Activated T-helper 2 cell treated with anti-CD3 and anti-CD28 coated beads, Interferon-gamma antibody, Interleukin-2, Interleukin-4, amounts not matched to agents 10 μg/mL and 5 μg/mL and 100 μg/mL, durations not matched to agents 14 hours and 24 hours and 36 hours (primary cell): ENCODE measurements at regions not wholly inside any gene's neighbourhood (a gene's known extent, or its start where the extent isn't known, plus 50 kb on each side); places are given as distances from the start of the nearest gene placed in this dataset.

ENCODE experiments used
- DNase-seq: peaks from one replicate; pipeline ENCODE4 v3.0.0; 2021; ENCODE audit warnings: low spot score
- H3K27ac Mint-ChIP-seq: one replicate; pipeline ENCODE4 v1.8.0; 2021; ENCODE audit warnings: mixed read lengths
- H3K27me3 Mint-ChIP-seq: one replicate; pipeline ENCODE4 v1.8.0; 2021; ENCODE audit warnings: low read depth, mixed read lengths
- H3K36me3 Mint-ChIP-seq: one replicate; pipeline ENCODE4 v1.8.0; 2021; ENCODE audit warnings: low read depth, mixed read lengths
- H3K4me1 Mint-ChIP-seq: one replicate; pipeline ENCODE4 v1.8.0; 2021; ENCODE audit warnings: low read depth, mixed read lengths
- H3K4me3 Mint-ChIP-seq: one replicate; pipeline ENCODE4 v1.8.0; 2021; ENCODE audit warnings: low read depth, mild to moderate bottlenecking, moderate library complexity, mixed read lengths
- H3K9me3 Mint-ChIP-seq: one replicate; pipeline ENCODE4 v1.8.0; 2021; ENCODE audit warnings: mixed read lengths
- intact Hi-C: fragments of 100-400 bp; cut with micrococcal nuclease; formaldehyde crosslinking; loops from one replicate; pipeline ENCODE4 v1.15.1; 2023

DNA sequence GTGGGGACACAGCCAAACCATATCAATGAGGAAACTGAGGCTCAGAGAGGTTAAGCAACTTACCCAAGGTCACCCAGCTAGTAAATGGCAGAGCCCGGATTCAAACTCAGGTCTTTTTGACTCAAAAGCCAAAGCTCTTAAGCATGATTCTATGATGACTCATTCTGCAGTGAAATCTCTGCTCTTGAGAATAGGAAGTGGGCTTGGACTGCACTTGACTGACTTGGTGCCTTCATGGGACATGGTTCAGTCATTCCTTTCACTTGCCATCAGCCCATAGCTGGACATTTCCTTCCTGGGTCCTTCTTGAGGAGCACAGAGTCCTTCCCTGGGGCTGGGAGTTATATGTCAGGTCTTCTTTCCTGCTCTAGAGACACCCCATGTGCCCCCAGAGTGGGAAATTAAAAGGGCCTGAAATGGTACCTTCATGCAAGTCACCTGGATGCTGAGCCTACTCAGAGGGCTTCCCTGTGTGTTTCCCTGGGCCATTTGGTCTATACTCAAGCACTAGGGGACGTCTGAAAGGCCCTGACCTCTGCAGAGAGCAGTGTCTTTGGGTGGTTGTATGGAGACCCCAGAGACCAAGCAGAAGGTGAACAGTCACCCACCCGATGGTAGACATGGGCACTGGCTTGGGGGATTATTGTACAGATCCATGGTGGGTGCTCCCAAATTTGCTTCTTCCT lies 62.4 kb upstream of the SDK1 start:
- intact Hi-C loops: no loop called here
- no peaks in the 10 kb centered on the region for H3K4me1 Mint-ChIP-seq
- no peak for DNase-seq
- no peak overlapping the region for H3K4me3 Mint-ChIP-seq
- no peaks in the 10 kb centered on the region for H3K36me3 Mint-ChIP-seq
- peaks cover 11% of the 10 kb centered on the region for H3K9me3 Mint-ChIP-seq
- H3K27me3 Mint-ChIP-seq: no peaks in the 10 kb centered on the region
- no peak overlapping the region for H3K27ac Mint-ChIP-seq

DNA sequence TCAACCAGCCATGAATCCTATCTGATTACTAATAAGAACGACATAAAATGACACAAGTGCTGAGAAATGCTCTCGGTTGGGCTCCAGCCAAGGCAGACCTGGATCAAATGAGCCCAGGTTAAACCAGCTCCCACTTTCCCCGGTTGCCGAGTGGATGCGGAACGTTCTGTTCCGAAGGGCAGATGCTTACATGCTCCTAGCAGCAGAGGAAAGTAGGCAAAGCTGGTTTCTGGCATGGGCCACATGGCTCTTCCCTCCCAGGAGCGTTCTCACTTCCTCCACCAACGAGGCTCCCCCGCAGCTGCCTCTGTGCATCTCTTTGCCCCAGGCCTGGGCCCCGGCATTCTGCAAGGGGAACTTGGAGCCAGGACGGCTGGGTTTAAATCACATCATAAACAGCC lies 61.8 kb upstream of the SDK1 start:
- DNase-seq: no peak
- no peaks in the 10 kb centered on the region for H3K4me1 Mint-ChIP-seq
- H3K36me3 Mint-ChIP-seq: no peaks in the 10 kb centered on the region
- intact Hi-C loops: no loop called here
- H3K27me3 Mint-ChIP-seq: no peaks in the 10 kb centered on the region
- no peak overlapping the region for H3K4me3 Mint-ChIP-seq
- peaks cover 11% of the 10 kb centered on the region for H3K9me3 Mint-ChIP-seq
- no peak overlapping the region for H3K27ac Mint-ChIP-seq

DNA sequence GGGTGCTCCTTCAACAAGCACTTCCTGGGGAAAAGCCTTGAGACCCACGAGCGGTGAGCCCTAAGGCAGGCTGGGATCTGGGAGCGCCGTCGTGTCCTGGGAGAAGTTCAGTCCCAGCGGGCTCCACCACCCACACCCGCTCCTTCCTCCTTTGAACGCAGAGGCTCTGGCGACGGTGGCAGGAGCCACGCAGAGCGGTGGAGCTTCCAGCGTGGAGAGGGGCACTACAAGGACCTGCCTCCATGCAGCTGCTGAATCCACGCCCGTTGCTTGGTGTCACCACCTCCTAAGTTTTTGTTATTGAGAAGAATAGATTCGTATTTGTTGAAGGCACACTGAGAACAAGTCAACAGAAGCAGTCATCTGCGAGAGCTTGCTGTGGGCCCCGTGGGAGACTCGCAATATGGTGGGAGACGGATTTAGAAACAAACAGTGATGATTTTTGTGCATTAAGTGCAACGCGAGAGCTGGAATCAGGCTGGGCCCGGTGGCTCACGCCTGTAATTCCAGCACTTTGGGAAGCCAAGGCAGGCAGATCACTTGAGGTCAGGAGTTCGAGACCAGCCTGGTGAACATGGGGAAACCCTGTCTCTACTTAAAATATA lies 60.1 kb upstream of the SDK1 start:
- H3K36me3 Mint-ChIP-seq: no peaks in the 10 kb centered on the region
- H3K4me3 Mint-ChIP-seq: no peak overlapping the region
- H3K27me3 Mint-ChIP-seq: no peaks in the 10 kb centered on the region
- intact Hi-C loops: no loop called here
- H3K9me3 Mint-ChIP-seq: peaks cover 4% of the 10 kb centered on the region
- no peak for DNase-seq
- H3K4me1 Mint-ChIP-seq: no peaks in the 10 kb centered on the region
- no peak overlapping the region for H3K27ac Mint-ChIP-seq

DNA sequence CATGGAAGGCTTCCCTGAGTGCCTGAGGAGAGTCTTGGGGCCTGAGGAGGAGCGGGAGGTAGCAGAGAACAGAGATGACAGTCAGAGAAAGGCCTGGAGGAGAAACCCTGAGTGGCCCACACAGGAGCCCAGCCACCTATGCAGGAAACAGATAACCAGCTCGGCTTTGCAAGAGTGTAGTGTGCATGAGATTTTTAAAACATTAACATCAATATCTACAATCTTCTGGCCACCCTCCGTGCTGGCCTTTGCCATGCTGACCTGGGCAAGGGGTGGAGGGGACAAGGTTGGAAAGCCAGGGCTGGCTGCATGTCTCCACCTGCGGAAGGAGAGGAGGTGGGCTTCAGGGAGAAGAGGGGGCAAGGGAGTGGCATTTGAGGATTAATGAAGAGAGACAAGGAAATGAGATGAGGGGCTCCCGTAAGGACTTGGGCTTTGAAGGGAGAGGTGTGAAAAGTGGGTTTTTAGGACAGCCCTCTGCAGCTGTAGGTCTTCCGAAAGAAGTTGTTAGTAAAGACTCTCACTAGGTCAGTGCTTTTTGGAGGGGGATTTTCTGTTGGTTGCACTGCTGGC lies 59.3 kb upstream of the SDK1 start:
- no peak for DNase-seq
- Mint-ChIP-seq H3K4me3 (no peak overlapping the region), H3K36me3 (no peaks in the 10 kb centered on the region), H3K27me3 (no peaks in the 10 kb centered on the region), H3K4me1 (no peaks in the 10 kb centered on the region), H3K27ac (no peak overlapping the region), H3K9me3 (peaks cover 11% of the 10 kb centered on the region)
- intact Hi-C loops: no loop called here

DNA sequence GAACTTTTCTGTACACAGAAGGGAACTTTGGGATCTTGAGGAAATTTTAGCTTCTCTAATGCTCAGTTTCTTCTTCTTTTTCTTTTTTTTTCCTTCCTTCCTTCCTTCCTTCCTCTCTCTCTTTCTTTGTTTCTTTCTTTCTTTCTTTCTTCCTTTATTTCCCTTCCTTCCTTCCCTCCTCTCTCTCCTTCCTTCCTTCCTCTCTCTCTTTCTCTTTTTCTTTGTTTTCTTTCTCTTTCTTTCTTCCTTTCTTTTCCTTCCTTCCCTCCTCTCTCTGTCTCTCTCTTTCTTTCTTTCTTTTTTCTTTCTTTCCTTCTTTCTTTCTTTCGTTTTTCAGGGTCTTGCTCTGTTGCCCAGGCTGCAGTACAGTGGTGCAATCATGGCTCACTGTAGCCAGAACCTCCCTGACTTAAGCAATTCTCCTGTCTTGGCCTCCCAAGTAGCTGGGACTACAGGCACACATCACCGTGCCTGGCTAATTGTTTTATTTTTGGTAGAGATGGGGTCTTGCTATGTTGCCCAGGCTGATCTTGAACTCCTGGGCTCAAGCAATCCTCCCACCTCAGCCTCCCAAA lies 58.6 kb upstream of the SDK1 start:
- Mint-ChIP-seq H3K9me3 (peaks cover 15% of the 10 kb centered on the region), H3K27ac (no peak overlapping the region), H3K4me1 (no peaks in the 10 kb centered on the region), H3K27me3 (no peaks in the 10 kb centered on the region), H3K4me3 (no peak overlapping the region), H3K36me3 (no peaks in the 10 kb centered on the region)
- no peak for DNase-seq
- intact Hi-C loops: no loop called here

DNA sequence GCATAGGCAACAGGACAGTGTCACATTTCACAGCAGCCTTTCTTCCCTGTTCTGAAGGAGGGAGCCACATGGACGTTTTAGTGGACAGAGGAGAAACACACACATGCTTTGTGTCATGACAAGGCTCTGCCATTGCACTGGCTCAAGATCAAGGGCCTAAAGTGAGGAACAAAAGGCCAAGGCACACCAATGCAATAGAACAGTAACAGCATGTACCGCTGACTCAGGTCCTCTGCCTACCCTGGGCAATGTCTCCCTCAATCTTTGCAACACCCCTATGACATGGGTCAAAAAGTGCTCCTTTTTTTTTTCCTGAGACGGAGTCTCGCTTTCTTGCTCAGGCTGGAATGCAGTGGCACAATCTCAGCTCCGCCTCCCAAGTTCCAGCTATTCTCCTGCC lies 57.8 kb upstream of the SDK1 start:
- Mint-ChIP-seq H3K27ac (no peak overlapping the region), H3K9me3 (peaks cover 15% of the 10 kb centered on the region), H3K4me1 (no peaks in the 10 kb centered on the region), H3K36me3 (no peaks in the 10 kb centered on the region), H3K27me3 (no peaks in the 10 kb centered on the region), H3K4me3 (no peak overlapping the region)
- DNase-seq: no peak
- intact Hi-C loops: no loop called here

DNA sequence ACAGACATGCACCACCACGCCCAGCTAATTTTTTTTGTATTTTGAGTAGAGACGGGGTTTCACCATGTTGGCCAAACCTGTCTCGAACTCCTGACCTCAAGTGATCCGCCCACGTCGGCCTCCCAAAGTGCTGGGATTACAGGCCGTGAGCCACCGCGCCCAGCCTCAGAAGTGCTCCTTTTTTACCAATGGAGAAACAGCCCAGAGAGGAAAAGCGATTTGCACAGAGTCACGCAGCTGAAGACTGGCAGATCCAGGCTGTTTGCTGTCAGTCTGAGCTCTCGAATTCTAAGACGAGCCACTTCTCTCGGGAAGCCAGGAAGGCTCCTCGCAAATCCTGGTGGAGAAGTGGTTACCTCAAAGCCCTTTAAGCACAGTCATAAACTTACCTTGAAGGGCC lies 57.4 kb upstream of the SDK1 start:
- H3K9me3 Mint-ChIP-seq: peaks cover 15% of the 10 kb centered on the region
- H3K27ac Mint-ChIP-seq: no peak overlapping the region
- no peaks in the 10 kb centered on the region for H3K27me3 Mint-ChIP-seq
- H3K36me3 Mint-ChIP-seq: no peaks in the 10 kb centered on the region
- H3K4me3 Mint-ChIP-seq: no peak overlapping the region
- intact Hi-C loops: no loop called here
- no peaks in the 10 kb centered on the region for H3K4me1 Mint-ChIP-seq
- no peak for DNase-seq

DNA sequence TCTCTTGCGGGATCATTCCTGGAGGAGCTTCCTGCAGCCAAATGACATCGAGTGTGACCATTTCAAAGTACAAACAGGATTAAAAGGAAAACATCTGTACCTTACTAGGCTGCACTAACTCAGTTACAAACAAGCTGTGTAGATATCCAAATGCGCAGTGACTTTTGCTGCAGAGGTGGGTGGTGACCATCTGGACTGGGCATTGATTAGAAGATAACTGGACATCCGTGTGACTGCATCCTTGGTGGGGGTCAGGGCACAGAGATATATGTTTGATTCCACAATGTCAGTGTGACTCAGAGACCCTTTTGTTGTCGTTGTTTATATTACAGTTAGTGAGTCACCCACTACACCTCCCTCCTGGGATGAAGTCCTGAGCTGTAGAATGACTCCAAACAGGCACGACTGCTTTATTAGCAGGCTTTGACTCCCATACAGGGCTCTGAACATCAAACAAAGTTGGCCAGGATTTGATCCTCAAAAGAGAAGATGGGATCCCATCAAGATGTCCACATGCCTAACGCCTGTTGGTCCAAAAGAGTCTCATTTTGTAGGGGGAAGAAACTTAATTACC lies 56.7 kb upstream of the SDK1 start:
- Mint-ChIP-seq H3K27ac (no peak overlapping the region), H3K27me3 (no peaks in the 10 kb centered on the region), H3K36me3 (no peaks in the 10 kb centered on the region), H3K9me3 (peaks cover 15% of the 10 kb centered on the region), H3K4me1 (no peaks in the 10 kb centered on the region), H3K4me3 (no peak overlapping the region)
- intact Hi-C loops: no loop called here
- DNase-seq: no peak

DNA sequence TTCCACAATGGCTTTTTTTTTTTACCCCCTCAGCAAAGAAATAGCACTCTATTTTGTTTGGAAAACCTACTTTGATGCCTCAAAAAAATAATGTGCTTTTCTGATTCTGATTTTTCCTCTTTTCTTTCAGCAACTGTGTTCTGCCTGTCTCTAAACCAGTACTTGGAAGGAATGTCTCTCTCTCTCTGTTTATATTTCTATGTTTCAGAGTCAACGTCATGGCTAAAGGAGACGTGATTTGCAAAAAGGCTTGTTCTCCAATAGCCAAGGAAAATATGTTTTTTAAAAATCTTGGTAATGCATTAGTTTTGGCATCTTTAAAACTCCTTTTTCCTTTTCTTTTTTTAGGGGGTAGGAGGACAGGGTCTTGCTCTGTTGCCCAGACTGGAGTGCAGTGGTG lies 56.0 kb upstream of the SDK1 start:
- intact Hi-C loops: no loop called here
- no peak overlapping the region for H3K27ac Mint-ChIP-seq
- H3K4me3 Mint-ChIP-seq: no peak overlapping the region
- H3K27me3 Mint-ChIP-seq: no peaks in the 10 kb centered on the region
- DNase-seq: no peak
- peaks cover 15% of the 10 kb centered on the region for H3K9me3 Mint-ChIP-seq
- no peaks in the 10 kb centered on the region for H3K36me3 Mint-ChIP-seq
- no peaks in the 10 kb centered on the region for H3K4me1 Mint-ChIP-seq

DNA sequence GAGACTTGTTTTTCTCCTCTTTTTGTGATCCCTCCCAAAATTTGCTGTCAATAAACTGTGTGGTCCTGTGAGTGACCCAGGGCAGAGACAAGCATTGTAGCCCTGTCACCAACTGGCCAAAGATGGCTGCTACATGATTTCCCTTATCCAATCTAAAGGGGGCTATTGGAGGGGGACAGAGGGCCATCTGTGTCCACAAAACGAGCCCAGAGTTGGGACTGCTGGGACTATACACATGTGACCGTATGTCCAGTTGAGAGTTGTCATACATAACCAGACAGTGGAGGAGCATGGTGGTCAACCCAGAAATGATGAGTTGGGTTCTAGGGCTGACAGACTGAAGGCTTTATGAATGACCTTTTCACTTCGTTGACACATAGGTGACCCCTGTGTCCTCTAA lies 55.3 kb upstream of the SDK1 start:
- H3K27ac Mint-ChIP-seq: no peak overlapping the region
- no peaks in the 10 kb centered on the region for H3K36me3 Mint-ChIP-seq

DNA sequence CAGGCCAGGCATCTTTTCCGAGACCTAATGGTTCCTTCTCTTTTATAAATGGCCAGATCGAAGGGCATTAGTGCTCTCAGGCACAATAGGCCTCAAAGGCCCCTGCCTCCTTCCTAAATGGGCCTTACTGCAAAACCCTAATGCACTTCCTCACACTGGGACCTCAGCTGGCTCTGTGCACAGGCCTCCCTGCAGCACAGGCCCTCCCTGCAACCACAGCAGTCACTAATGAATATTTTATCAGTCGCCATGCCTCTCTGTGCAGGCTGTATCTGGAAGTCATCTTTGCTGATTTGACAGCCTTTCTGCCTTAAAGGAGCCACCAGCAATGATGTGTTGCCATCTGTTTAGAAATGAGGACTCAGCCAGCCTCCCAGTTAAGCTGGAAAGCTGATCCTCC lies 54.9 kb upstream of the SDK1 start:
- Mint-ChIP-seq H3K4me1 (no peaks in the 10 kb centered on the region), H3K4me3 (no peak overlapping the region), H3K36me3 (no peaks in the 10 kb centered on the region), H3K9me3 (peaks cover 15% of the 10 kb centered on the region), H3K27ac (no peak overlapping the region), H3K27me3 (no peaks in the 10 kb centered on the region)
- DNase-seq: no peak
- intact Hi-C loops: no loop called here

More for the DNA sequence above, 55.3 kb upstream of the SDK1 start:
- no peaks in the 10 kb centered on the region for H3K4me1 Mint-ChIP-seq
- intact Hi-C loops: no loop called here
- H3K27me3 Mint-ChIP-seq: no peaks in the 10 kb centered on the region
- DNase-seq: no peak
- peaks cover 15% of the 10 kb centered on the region for H3K9me3 Mint-ChIP-seq
- no peak overlapping the region for H3K4me3 Mint-ChIP-seq

DNA sequence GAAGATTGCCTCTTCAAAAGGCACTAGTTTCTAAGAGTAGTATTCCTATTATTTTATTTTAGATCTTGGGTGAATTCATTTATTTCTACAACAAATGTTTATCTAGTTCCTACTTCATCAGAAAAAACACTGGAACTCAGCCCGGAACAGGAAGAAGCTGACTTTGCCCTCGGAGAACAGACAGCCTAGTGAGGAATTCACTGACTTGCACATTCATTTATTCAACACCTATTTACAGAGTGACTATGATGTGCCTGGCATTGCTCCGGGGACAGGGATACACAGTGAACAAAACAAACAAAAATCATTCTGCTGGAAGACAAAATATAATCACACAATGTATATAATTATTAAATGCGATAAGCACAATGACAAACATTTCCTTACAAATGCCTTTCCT lies 54.4 kb upstream of the SDK1 start:
- H3K4me1 Mint-ChIP-seq: no peaks in the 10 kb centered on the region
- intact Hi-C loops: no loop called here
- no peaks in the 10 kb centered on the region for H3K36me3 Mint-ChIP-seq
- no peaks in the 10 kb centered on the region for H3K27me3 Mint-ChIP-seq
- H3K27ac Mint-ChIP-seq: no peak overlapping the region
- H3K4me3 Mint-ChIP-seq: no peak overlapping the region
- DNase-seq: no peak
- peaks cover 15% of the 10 kb centered on the region for H3K9me3 Mint-ChIP-seq

DNA sequence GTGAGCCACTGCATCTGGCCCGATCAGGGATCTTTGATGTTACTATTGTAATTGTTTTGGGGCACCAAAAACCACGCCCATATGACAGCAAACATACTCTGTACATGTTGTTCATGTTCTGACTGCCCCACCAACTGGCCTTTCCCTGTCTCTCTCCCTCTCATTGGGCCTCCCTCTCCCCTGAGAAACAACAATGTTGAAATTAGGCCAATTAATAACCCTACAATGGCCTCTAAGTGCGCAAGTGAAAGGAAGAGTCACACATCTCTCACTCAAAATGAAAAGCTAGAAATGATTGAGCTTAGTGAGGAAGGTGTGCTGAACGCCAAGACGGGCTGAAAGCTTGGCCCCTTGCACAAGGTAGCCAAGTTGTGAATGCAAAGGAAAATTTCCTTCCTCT lies 50.3 kb upstream of the SDK1 start:
- Mint-ChIP-seq H3K27me3 (peaks cover 4% of the 10 kb centered on the region), H3K27ac (no peak overlapping the region), H3K36me3 (no peaks in the 10 kb centered on the region), H3K4me3 (no peak overlapping the region), H3K4me1 (no peaks in the 10 kb centered on the region), H3K9me3 (peaks cover 12% of the 10 kb centered on the region)
- no peak for DNase-seq
- intact Hi-C loops: no loop called here
